HTR-8/SVneo (cell line): ENCODE measurements at regions not wholly inside any gene's neighbourhood (a gene's known extent, or its start where the extent isn't known, plus 50 kb on each side); places are given as distances from the start of the nearest gene placed in this dataset.

Experiments used
- DNase-seq: peaks from one replicate; pipeline ENCODE4 v3.0.0; 2011; ENCODE audit warnings: low spot score, mixed read lengths; ENCODE audit not compliant: insufficient read length
- FAIRE-seq: peaks from 2 replicates; lab custom pipeline; 2011; peaks lifted over from hg19 to GRCh38; lab: Jason Lieb, UNC

- DNase-seq, result no peak
These were observed 496.8 kb upstream of the PCDH9 start for GRCh38 chr13:67726979-67727378.

GRCh38 chr13:67725999-67726398 is 495.9 kb upstream of the PCDH9 start:
- no peak for FAIRE-seq
- no peak for DNase-seq

More at GRCh38 chr13:67726979-67727378, 496.8 kb upstream of the PCDH9 start:
- no peak for FAIRE-seq

- FAIRE-seq (no peak), DNase-seq (no peak)
These were observed 483.4 kb upstream of the PCDH9 start for GRCh38 chr13:67713571-67713970.

GRCh38 chr13:67696775-67697174 is 466.6 kb upstream of the PCDH9 start:
- FAIRE-seq, result no peak
- DNase-seq, result no peak

- FAIRE-seq (no peak), DNase-seq (no peak)
These were observed 434.4 kb upstream of the PCDH9 start for GRCh38 chr13:67664502-67664901.

- FAIRE-seq, result no peak
- DNase-seq, result no peak
These were observed 432.9 kb upstream of the PCDH9 start for GRCh38 chr13:67662997-67663396.

- no peak for FAIRE-seq
- DNase-seq, result no peak
These were observed 422.8 kb upstream of the PCDH9 start for GRCh38 chr13:67652887-67653286.

- FAIRE-seq (no peak), DNase-seq (no peak)
These were observed 421.9 kb upstream of the PCDH9 start for GRCh38 chr13:67651908-67652465.

- FAIRE-seq (no peak), DNase-seq (no peak)
These were observed 420.3 kb upstream of the PCDH9 start for GRCh38 chr13:67650471-67650870.

GRCh38 chr13:67645874-67646467 is 415.8 kb upstream of the PCDH9 start:
- no peak for DNase-seq
- FAIRE-seq, result no peak

GRCh38 chr13:67643516-67644055 is 413.4 kb upstream of the PCDH9 start:
- FAIRE-seq (no peak), DNase-seq (no peak)

GRCh38 chr13:67642657-67643056 is 412.5 kb upstream of the PCDH9 start:
- FAIRE-seq (no peak), DNase-seq (no peak)

GRCh38 chr13:67635754-67636153 is 405.6 kb upstream of the PCDH9 start:
- no peak for DNase-seq
- FAIRE-seq, result no peak

GRCh38 chr13:67632590-67632989 is 402.5 kb upstream of the PCDH9 start:
- DNase-seq (no peak), FAIRE-seq (no peak)

GRCh38 chr13:67630640-67631039 is 400.5 kb upstream of the PCDH9 start:
- FAIRE-seq, result no peak
- no peak for DNase-seq

- FAIRE-seq, result no peak
These were observed 393.5 kb upstream of the PCDH9 start for GRCh38 chr13:67623630-67624029.

GRCh38 chr13:67620665-67621064 is 390.5 kb upstream of the PCDH9 start:
- FAIRE-seq (no peak), DNase-seq (no peak)

More at GRCh38 chr13:67623630-67624029, 393.5 kb upstream of the PCDH9 start:
- no peak for DNase-seq

- no peak for FAIRE-seq
- DNase-seq, result no peak
These were observed 389.9 kb upstream of the PCDH9 start for GRCh38 chr13:67619995-67620380.

- DNase-seq (no peak), FAIRE-seq (no peak)
These were observed 389.3 kb upstream of the PCDH9 start for GRCh38 chr13:67619351-67619994.

- DNase-seq (no peak), FAIRE-seq (no peak)
These were observed 384.4 kb upstream of the PCDH9 start for GRCh38 chr13:67614579-67614978.

- no peak for FAIRE-seq
- DNase-seq, result no peak
These were observed 383.9 kb upstream of the PCDH9 start for GRCh38 chr13:67614013-67614412.

GRCh38 chr13:67588607-67589006 is 358.5 kb upstream of the PCDH9 start:
- DNase-seq (no peak), FAIRE-seq (no peak)
